Choroid plexus epithelial cell (primary cell): ENCODE measurements at regions not wholly inside any gene's neighbourhood (a gene's known extent, or its start where the extent isn't known, plus 50 kb on each side); places are given as distances from the start of the nearest gene placed in this dataset.
"Not testable (repeated sequence)": the region's sequence is repeated elsewhere in the genome, so short reads cannot be mapped to it uniquely, and the experiment has no call there.

ENCODE experiments used
- DNase-seq: peaks from one replicate; pipeline ENCODE4 v3.0.0-alpha.2; 2010; ENCODE audit warnings: low read depth
- H3K4me3 ChIP-seq: 2 replicates; pipeline ENCODE4 v1.5.1; 2011; ENCODE audit warnings: low read depth, mild to moderate bottlenecking, control low read depth, low read length, moderate library complexity
- TF ChIP-seq, protein P1 (sequence below): conservative IDR thresholded peaks from 2 replicates; pipeline ENCODE4 v1.5.1; 2011; ENCODE audit warnings: low read depth, mild to moderate bottlenecking, control low read depth, inconsistent platforms, low read length, moderate library complexity

DNA sequence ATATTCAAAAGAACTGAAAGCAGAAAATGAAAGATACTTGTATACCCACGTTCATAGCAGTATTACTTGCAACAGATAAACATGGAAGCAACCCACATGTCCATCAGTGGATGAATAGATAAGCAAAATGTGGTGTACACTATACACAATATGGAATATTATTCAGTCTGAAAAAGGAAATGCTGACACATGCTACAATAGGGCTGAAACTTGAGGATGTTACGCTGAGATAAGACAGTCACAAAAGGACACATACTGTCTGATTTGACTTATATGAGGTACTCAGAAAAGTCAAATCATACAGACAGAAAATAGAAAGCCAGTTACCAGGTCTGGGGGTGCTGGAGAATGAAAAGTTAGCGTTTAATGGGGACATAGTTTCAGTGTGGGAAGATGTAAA, 76.5 kb upstream of the FBXO28 start:
- H3K4me3 ChIP-seq, DNase-seq: not testable (repeated sequence)

DNA sequence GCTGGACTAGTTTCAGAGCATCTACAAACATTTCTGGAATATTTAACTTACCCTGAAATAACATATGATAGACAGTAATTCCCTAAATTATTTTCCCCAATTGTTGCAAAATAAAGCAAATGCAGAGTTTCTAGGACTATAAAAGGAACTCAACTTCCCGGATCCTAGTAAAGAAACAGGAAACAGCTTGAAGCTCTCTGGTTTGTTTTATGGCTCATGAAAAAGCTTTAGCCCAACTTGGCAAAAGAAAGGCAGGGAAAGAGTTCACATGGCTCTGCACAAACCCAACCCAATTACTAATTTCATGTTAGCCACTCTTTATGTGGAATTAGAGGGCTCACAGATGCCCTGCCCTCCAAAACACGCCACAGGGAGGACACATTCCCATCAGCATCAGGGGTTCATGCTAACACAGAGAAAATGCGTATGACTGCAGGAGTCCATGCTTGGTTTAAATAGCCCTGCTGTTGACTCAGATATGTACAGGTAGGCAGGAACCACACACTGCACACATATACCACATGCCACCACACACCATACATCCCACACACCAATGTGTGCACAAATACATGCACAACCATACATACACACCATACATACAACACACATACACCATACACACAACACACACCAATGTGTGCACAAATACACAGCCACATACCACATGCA, 81.2 kb upstream of the FBXO28 start:
- DNase-seq, H3K4me3 ChIP-seq: not testable (repeated sequence)

DNA sequence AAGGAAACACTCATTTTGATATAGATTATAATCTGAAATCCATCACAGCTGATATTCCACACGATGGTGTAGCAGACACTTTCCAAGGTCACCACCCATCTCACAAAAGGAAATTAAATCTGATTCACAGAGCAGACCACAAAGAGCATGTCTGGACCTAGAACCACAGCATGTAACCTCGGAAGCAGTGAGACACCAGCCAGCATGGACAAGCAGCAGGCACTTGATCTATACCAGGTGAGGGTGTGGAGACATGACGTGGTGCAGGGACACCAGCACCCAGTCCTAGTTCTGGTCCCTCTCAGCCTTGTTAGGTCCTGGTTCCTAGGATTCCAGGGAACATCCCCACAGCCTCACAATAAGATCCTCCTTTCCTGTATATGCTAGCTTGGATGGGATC, 81.9 kb upstream of the FBXO28 start:
- not testable (repeated sequence) for H3K4me3 ChIP-seq, DNase-seq

DNA sequence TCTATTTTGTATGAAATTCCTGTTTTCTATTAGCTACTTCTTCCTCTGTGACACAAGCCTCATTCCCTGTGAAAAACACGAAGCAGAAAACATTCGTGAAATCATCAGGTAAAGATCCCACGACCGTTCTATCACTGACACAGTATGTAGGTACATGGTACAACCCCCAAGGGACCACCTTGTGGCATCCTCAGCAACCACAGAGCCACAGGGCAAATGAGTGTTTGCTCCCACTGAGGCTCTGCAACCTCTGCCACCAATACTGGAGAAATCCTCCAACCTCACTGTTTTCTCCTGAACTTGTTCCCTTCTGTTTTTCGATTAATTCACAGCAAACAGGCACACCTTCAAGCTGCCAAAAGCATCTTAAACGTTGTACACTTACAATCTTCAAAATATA, 83.7 kb upstream of the FBXO28 start:
- not testable (repeated sequence) for DNase-seq, H3K4me3 ChIP-seq

DNA sequence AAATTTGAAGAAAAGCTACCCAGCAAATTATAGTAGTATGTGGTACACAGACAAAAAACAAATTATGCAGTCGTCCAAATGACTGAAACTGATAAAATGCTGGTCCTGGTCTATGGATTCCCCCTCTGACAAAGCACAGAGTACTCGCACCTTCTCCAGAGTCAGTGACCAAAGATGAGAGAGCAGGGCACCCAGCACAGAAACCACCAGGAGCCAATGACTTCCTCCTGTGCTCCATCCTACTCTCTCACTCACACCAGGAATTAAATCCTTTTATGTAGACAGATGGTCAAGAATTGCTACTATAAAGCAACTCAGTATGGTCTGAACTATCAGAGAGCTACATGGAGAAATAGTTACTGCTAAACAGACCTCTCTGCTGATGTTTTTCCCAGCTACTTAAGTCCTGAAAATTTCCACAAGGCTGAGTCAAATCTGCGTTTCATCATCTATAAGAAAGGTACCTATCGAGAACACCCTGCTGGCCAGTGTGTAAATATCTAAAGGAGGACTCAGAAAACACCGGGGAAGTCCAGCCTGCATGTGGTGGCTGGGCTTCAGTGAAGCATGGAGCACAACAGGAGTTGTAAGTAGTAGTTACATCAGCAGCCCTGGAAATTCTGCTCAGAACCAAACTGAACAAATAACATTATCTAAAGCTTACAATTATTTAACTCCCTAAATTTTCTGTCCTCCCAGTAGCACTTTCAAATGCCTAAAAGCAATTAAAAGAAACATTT, 84.5 kb upstream of the FBXO28 start:
- peak; percentile 63 for DNase-seq
- not testable (repeated sequence) for H3K4me3 ChIP-seq

DNA sequence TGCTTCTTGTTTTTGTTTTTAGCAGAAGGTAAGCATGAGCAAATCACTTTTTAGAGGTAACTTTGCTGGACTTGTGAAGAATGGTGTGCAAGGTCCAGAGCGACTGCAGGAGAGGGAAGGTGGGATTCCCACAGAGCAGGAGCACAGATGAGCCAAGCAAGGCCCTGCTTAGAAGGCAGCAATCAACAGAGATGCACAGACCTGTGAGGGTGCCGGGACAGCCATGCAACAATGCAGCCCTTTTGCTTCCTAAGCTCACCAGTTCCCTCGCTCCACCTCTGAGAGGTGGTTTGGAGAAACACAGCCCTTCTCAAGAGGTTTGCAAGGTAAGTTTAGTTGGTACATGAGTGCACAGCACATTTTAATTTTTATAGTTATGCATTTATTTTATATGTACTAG, 85.1 kb upstream of the FBXO28 start:
- not testable (repeated sequence) for DNase-seq, H3K4me3 ChIP-seq

DNA sequence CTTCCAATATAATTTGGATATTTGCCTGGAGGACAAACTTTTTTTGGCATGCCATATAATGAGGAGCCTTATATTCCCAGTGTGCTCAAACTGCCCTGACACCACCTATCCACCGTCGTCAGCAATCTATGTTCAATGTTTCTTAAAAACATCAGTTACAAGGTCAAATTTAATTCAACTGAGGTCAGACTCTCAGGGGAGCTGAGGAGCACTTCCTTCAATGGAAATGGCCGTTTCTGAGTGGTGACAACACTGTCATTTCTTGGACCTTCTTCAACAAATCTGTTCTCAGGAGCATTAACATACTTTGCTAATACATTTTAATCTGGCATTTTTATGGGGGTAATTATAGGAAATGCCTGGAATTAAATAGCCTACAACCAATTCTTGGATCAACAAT, 90.8 kb upstream of the FBXO28 start:
- H3K4me3 ChIP-seq, DNase-seq: not testable (repeated sequence)

DNA sequence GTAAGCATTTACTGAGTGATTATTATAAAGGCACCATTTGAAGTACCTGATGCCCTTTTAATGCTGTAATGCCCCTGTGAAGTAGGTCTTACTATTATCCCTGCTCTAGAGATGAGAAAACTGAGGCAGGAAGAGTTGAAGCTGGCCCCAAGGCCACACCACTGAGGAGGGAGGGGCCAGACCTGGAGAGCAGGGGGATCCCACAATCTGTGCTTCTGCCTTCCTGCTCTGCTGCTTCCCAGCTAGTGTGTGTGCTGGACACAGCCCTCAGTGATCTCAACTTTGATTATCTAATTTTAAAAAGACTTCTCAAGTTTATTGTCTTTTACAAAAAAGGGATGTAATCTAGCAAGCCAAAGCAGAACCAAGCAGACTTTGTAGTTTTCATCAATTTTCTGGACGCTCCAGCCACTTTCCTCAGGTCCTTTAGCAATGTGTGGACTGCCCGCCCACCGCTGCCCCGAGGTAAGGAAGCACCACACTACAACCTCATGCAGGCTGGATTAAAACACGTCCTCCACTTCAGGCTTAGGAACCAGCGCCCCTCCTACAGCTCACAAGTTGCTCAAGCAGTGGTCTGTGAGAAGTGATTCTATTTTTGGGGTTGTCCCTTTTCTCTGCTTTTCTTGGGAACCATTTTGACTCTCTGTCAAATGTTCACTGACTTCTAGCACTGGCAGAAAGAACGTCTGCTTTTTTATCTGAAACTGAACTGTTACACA, 91.5 kb upstream of the FBXO28 start:
- not testable (repeated sequence) for DNase-seq, H3K4me3 ChIP-seq

DNA sequence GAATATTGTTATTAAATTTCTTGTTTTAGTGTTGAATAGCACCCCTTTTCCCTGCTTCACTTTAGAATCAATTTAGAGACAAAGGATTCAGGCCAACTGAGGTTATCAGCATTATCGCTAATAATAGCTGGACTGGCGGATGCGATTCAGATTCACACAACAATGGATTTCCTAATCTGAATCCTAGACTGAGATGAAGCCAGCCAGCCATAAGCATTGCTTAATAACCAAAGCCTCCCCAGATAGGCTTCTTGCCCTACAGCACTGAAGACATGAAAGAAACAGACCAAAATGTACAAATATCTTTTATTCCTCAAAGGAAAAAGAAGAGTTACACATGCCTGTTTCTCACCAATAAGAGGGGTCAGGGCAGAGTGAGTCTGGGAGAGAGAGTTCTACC, 94.0 kb upstream of the FBXO28 start:
- H3K4me3 ChIP-seq, DNase-seq: not testable (repeated sequence)

DNA sequence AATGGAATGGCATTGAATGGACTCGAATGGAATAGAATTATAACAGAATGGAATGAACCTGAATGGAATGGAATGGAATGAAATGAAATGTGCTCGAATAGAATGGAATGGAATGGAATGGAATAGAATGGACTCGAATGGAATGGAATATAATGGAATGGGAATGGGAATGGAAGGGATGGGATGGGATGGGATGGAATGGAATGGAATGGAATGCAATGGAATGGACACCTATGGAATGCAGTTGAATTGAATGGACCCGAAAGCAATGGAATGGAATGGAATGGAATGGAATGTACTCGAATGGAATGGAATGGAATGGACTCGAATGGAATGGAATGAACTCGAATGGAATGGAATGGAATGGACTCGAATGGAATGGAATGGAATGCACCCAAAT, 98.1 kb upstream of the FBXO28 start:
- DNase-seq: not testable (repeated sequence)

DNA sequence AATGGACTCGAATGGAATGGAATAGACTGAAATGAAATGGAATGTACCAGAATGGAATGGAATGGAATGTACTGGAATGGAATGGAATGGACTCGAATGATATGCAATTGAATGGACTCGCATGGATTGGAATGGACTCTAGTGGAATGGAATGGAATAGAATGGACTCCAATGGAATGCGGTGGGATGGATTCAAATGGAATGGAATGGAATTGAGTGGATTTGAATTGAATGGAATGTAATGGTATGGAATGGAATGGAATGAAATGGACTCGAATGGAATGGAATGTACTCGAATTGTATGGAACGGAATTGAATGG, 99.6 kb upstream of the FBXO28 start:
- DNase-seq: no peak
- H3K4me3 ChIP-seq: no peak overlapping the region
- TF ChIP-seq, protein P1, sequence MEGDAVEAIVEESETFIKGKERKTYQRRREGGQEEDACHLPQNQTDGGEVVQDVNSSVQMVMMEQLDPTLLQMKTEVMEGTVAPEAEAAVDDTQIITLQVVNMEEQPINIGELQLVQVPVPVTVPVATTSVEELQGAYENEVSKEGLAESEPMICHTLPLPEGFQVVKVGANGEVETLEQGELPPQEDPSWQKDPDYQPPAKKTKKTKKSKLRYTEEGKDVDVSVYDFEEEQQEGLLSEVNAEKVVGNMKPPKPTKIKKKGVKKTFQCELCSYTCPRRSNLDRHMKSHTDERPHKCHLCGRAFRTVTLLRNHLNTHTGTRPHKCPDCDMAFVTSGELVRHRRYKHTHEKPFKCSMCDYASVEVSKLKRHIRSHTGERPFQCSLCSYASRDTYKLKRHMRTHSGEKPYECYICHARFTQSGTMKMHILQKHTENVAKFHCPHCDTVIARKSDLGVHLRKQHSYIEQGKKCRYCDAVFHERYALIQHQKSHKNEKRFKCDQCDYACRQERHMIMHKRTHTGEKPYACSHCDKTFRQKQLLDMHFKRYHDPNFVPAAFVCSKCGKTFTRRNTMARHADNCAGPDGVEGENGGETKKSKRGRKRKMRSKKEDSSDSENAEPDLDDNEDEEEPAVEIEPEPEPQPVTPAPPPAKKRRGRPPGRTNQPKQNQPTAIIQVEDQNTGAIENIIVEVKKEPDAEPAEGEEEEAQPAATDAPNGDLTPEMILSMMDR: no peak

More for the DNA sequence above, 98.1 kb upstream of the FBXO28 start:
- H3K4me3 ChIP-seq: not testable (repeated sequence)

DNA sequence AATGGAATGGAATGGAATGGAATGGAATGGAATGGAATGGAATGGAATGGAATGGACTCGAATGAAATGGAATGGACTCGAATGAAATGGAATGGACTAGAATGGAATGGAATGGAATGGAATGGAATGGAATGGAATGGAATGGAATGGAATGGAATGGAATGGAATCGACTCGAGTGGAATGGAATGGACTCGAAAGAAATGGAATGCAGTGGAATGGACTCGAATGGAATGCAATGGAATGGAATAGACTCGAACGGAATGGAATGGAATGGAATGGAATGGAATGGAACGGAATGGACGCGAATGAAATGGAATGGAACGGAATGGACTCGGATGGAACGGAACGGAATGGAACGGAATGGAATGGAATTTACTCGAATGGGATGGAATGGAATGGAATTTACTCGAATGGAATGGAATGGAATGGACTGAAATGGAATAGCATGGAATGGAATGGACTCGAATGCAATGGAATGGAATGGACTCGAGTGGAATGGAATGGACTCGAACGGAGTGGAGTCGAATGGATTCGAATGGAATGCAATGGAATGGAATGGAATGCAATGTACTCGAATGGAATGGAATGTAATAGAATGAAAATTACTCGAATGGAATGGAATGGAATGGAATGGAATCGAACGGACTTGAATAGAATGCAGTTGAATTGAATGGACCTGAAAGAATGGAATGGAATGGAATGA, 100.1 kb upstream of the FBXO28 start:
- not testable (repeated sequence) for H3K4me3 ChIP-seq, DNase-seq

DNA sequence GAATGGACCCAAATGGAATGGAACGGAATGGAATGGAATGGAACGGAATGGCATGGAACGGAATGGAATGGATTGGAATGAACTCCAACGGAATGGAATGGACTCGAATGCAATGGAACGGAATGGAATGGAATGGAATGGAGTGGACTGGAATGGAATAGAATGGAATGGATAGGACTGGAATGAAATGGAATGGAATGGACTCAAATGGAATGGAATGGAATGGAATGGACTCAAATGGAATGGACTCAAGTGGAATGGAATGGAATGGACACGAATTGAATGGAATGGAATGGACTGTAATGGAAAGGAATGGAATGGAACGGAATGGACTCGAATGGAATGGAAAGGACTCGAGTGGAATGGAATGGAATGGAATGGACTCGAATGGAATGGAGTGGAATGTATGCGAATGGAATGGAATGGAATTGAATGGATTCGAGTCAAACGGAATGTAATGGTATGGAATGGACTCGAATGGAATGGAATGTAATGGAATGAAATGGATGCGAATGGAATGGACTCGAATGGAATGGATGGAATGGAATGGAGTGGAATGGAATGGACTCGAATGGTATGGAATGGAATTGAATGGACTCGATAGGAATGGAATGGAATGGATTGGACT, 101.0 kb upstream of the FBXO28 start:
- DNase-seq, H3K4me3 ChIP-seq: not testable (repeated sequence)

DNA sequence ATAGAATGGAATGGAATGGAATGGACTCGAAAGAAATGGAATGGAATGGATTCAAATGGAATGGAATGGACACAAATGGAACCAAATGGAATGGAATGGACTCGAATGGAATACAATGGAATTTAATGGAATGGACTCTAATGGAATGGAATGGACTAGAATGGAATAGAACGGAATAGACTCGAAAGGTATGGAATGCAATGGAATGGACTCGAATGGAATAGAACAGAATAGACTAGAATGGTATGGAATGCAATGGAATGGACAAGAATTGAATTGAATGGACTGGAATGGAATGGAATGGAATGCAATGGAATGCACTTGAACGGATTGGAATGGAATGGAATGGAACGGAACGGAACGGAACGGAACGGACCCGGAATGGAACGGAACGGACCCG, 101.7 kb upstream of the FBXO28 start:
- not testable (repeated sequence) for H3K4me3 ChIP-seq, DNase-seq

DNA sequence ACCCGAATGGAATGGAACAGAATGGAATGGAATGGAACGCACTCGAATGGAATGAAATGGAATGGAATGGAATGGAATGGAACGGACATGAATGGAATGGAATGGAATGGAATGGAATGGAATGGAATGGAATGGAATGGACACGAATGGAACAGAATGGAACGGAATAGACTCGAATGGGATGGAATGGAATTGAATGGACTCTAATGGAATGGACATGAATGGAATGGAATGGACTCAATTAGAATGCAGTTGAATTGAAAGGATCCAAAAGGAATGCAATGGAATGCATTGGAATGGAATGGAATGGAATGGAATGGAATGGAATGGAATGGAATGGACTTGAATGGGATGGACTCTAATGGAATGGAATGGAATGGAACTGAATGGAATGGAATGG, 102.2 kb upstream of the FBXO28 start:
- H3K4me3 ChIP-seq, DNase-seq: not testable (repeated sequence)

DNA sequence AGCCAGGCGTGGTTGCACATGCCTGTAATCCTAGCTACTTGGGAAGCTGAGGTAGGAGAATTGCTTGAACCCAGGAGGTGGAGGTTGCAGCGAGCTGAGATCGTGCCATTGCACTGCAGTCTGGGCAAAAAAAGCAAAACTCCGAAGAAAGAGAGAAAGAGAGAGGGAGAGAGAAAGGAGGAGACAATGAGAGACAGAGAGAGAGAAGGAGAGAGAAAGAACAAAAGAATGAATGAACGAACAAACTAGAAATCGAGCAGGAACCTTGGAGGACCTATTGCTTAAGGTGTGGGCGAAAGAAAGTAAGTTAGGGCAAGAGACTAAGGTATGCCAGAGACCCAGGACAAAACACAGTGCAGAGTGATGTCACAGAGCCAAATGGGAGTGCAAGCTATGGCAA, 102.8 kb upstream of the FBXO28 start:
- not testable (repeated sequence) for H3K4me3 ChIP-seq, DNase-seq

DNA sequence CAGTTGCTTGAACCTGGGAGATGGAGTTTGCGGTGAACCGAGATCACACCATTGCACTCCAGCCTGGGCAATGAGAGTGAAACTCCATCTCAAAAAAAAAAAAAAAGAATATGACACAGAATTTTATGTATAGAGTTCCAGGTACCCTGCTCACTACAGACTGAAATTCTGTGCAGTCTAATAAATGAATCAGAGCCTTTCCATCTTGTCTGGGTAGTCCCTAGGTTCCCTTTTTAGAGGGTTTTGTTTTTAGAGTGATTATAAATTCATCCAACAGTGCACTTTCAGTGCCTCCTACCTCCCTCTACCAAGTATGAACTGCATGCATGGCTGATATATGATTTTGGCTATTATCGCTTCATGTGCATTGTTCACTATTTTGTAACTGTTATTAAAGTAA, 107.9 kb upstream of the FBXO28 start:
- DNase-seq, H3K4me3 ChIP-seq: not testable (repeated sequence)
